RWPE1 (cell line): ENCODE measurements at regions not wholly inside any gene's neighbourhood (a gene's known extent, or its start where the extent isn't known, plus 50 kb on each side); places are given as distances from the start of the nearest gene placed in this dataset.

Experiments
- CTCF ChIA-PET: fragments of 350-600 bp; sonication (Branson Sonifier 250); formaldehyde crosslinking; extraction: SDS; loops from one replicate; lab custom pipeline; 2021; lab: Yijun Ruan, JAX
- POLR2A ChIA-PET: fragments of 400-600 bp; formaldehyde crosslinking; extraction: SDS; loops from one replicate; lab custom pipeline; 2020; ENCODE audit warnings: antibody characterized with exemption; ENCODE audit not compliant: low non-redundant PET; lab: Yijun Ruan, JAX
- DNase-seq: peaks from one replicate; pipeline ENCODE4 v3.0.0; 2012; ENCODE audit warnings: low spot score
- H3K27ac ChIP-seq: fragments of 450-650 bp; 2 replicates; pipeline ENCODE4 v1.5.1; 2017
- TF ChIP-seq, protein P1 (sequence below): fragments of 450-650 bp; conservative IDR thresholded peaks from 2 replicates; pipeline ENCODE4 v1.5.1; 2017; ENCODE audit warnings: low read depth, mild to moderate bottlenecking

DNA sequence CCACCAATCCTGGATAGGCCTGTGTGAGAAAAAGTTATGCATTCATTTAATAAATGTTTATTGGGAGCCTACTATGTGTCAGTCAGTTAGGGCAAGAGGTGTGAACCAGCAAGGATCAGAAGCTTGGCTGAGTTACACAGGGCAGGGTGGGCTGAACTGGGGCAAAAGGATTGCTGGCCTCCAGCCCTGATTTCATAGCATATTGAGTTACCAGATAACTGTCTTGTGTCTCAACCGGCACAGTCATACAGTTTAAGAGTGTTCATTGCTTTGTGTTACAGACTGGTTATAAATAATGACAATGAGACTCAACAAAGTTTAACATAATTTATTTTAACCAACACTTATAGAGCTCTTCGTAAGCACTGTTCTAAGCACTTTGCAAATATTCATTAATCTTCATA lies 253.8 kb downstream of the DLEU7 start:
- POLR2A ChIA-PET, result no interaction called here
- TF ChIP-seq, protein P1, sequence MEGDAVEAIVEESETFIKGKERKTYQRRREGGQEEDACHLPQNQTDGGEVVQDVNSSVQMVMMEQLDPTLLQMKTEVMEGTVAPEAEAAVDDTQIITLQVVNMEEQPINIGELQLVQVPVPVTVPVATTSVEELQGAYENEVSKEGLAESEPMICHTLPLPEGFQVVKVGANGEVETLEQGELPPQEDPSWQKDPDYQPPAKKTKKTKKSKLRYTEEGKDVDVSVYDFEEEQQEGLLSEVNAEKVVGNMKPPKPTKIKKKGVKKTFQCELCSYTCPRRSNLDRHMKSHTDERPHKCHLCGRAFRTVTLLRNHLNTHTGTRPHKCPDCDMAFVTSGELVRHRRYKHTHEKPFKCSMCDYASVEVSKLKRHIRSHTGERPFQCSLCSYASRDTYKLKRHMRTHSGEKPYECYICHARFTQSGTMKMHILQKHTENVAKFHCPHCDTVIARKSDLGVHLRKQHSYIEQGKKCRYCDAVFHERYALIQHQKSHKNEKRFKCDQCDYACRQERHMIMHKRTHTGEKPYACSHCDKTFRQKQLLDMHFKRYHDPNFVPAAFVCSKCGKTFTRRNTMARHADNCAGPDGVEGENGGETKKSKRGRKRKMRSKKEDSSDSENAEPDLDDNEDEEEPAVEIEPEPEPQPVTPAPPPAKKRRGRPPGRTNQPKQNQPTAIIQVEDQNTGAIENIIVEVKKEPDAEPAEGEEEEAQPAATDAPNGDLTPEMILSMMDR, result no peak

GRCh38 chr13:50592412-50593155 lies 250.9 kb downstream of the DLEU7 start:
- TF ChIP-seq, protein P1, result no peak
- DNase-seq, result peak; percentile 38
- H3K27ac ChIP-seq, result no peak overlapping the region
- ChIA-PET CTCF (no interaction called here), POLR2A (no interaction called here)

More for the DNA sequence above, 253.8 kb downstream of the DLEU7 start:
- CTCF ChIA-PET, result no interaction called here
- peak; percentile 60 for DNase-seq
- peak overlapping the region; percentile 83 for H3K27ac ChIP-seq

DNA sequence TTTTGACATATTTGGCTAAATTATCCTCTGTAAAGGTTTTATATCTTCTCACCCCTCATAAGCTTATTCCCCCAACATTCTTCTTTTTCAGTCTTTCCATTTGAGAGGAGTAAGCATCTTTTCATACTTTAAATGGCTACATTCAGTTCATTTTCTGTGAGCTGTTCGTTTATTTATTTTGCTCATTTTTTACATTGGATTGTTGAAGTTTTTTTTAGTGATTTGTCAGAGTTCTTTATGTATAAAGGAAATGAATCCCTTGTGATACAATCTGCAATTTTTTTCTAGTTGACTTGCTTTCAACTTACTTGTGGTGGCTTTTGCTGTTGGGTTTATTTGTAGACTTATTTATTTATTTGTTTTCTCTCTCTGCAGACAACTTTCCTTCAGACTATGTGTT lies 250.3 kb downstream of the DLEU7 start:
- ChIA-PET CTCF (no interaction called here), POLR2A (no interaction called here)
- TF ChIP-seq, protein P1, result no peak
- DNase-seq, result no peak
- H3K27ac ChIP-seq, result no peak overlapping the region

DNA sequence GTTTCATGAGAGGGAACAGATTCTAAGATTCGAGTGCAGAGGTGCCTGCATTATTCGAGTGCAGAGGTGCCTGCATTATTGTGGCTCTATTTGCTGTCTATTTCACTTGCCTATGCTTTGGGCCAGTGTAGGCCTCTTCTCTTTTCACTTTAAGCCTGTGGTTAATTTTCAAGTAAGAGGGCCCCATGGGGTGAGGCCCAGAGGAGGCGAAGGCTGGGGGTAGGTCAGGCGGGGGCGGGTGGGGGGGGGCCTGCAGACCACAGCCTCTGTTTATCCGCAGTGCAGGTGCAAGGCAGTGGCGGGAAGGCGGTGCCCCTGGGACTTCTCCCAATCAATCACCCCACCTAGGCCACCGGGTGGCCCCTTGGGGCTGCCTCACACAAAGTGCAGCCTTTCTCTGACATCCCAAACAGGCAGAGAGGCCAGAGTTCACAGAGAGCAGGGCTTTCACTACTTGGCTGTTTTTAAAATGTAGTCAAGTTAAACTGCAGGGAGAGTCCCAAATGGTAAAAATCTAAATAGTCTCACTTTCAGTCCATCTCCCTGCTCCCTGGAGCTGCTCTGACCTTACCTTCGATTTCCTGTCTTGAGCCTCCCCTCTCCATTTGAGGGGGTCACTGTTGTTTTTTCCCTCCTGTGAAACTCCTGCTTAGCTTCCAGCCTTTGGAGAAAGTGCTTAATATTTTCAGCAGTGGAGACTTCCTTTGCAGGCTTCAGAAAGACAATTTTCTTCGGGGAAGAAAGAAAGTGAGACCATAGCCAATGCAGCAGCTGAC lies 249.0 kb downstream of the DLEU7 start:
- H3K27ac ChIP-seq, result no peak overlapping the region
- TF ChIP-seq, protein P1, result no peak
- DNase-seq, result no peak
- POLR2A ChIA-PET, result no interaction called here
- CTCF ChIA-PET, result no interaction called here

GRCh38 chr13:50595196-50595595 lies 248.3 kb downstream of the DLEU7 start:
- H3K27ac ChIP-seq, result no peak overlapping the region
- ChIA-PET CTCF (no interaction called here), POLR2A (no interaction called here)
- DNase-seq, result no peak
- TF ChIP-seq, protein P1, result no peak

- CTCF ChIA-PET, result no interaction called here
- TF ChIP-seq, protein P1, result no peak
- no peak for DNase-seq
- POLR2A ChIA-PET, result no interaction called here
- no peak overlapping the region for H3K27ac ChIP-seq
These were observed 247.3 kb downstream of the DLEU7 start for GRCh38 chr13:50596156-50596555.
